ENCODE measurements at regions not wholly inside any gene's neighbourhood (a gene's known extent, or its start where the extent isn't known, plus 50 kb on each side); places are given as distances from the start of the nearest gene placed in this dataset.
"Not testable (repeated sequence)": the region's sequence is repeated elsewhere in the genome, so short reads cannot be mapped to it uniquely, and the experiment has no call there.

DNA sequence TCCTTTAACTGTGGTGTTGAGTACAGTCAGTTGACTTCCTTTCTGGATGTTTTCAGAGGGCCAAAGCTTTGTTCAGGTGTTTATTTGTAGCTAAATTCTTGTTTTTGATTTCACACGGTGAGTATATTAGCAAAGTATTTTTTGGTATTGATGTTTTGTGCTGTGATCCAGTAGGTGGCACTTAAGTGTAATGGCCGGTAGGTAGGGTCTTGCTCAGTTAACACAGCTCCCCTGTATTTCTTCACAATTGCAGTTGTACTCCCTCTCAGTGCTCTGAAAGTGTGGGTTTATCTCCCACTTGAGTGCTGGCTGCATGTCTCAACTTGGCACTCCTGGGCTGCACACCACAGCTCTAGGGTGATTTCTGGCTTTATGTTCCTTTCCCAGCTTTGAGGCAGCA, 339.5 kb downstream of the AEBP2 start:
- DNase-seq, result no peak

GRCh38 chr12:19779395-19780056, 340.2 kb downstream of the AEBP2 start:
- no peak for DNase-seq

DNA sequence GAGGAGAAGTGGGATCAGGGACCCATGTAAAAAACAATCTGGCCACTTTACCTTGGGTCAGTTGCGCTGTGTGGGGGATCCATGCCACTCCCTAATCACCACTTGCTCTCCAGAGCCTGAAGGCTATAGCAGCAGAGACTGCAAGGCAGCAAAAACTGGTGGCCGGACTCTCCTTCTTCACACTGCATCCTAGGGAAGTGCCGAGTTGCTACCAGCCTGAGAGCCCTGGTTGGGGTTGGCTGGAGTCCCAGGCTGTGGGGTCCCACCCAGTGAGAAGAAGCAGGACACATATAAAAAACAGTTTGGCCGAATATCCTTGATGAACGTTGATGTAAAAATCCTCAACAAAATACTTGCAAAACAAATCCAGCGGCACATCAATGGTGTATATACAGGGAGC, 341.2 kb downstream of the AEBP2 start:
- no peak for DNase-seq

DNA sequence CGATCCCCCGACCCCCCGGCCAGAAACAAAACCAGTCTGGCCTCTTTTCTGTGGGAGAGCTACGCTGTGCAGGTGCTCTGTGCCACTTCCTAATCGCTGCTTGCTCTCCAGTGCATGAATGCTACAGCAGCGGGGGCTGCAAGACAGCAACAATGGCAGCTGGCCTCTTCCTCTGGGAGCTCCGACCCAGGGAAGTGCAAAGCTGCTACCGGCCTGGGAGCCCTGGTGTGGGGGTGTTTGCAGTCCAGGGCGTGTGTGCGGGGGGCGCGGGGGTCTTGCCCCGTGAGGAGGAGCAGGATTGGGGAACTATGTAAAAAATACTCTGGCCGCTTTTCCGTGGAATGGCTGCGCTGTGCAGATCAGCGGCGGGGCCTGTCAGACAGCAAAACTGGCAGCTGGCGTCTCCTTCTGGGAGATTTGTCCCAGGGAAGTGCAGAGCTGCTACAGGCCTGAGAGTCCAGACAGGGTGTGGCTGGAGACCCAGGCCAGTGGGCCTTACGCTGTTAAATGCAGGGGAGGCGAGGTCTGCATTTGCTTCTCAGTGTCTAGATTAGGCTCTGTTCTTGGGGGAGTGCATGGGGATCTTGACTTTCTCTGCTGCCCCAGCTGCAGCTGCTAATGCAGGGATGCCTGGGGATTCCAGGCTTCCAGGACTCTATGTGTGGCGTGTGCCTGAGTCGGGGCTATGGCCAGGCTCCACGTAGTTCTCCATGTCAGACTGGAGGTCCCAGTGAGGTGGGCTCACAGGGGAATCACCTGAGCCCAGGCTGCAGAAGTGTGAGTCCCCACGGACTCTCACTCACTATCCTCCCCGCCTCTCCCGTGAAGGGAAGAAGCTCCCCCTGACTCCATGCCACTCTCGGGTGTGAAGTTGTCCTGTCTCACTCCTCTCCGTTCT, 344.5 kb downstream of the AEBP2 start:
- DNase-seq, result no peak

DNA sequence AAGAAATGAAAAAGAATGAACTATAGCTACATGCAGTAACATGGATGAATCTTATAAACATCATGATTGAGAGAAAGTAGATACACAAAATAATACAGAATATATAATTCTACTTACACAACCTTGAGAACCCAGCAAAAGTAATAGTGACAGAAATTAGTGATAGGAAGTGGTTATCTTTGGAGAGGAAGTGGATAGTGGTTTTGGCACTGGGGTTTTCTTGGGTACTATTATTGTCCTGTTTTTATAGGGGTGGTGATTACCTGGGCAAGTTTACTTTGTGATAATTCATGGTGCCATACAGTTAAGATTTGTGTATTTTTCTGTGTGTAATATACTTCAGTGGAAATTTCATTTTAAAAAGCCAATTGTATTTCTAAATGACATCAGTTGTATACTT, 352.7 kb downstream of the AEBP2 start:
- no peak for DNase-seq

GRCh38 chr12:19794116-19794515, 354.8 kb downstream of the AEBP2 start:
- no peak for DNase-seq

DNA sequence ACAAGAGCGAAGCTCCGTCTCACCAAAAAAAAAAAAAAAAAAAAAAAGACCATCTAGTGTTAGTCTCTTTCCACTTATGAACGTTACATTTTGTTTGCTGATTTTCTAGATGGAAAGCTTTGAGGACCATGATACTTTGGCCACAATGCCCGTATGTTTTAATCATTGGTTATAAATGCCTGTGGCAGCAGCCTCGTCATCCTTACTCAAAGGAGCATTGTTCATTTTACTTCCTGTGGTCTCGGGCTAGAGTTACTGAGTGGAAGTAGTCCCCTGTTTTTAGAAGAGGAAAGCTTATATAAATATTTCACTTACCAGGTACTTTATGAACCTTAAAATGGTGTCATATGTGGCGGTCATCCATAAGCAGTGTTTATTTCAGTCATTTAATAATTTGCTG, 359.9 kb downstream of the AEBP2 start:
- DNase-seq, result no peak

DNA sequence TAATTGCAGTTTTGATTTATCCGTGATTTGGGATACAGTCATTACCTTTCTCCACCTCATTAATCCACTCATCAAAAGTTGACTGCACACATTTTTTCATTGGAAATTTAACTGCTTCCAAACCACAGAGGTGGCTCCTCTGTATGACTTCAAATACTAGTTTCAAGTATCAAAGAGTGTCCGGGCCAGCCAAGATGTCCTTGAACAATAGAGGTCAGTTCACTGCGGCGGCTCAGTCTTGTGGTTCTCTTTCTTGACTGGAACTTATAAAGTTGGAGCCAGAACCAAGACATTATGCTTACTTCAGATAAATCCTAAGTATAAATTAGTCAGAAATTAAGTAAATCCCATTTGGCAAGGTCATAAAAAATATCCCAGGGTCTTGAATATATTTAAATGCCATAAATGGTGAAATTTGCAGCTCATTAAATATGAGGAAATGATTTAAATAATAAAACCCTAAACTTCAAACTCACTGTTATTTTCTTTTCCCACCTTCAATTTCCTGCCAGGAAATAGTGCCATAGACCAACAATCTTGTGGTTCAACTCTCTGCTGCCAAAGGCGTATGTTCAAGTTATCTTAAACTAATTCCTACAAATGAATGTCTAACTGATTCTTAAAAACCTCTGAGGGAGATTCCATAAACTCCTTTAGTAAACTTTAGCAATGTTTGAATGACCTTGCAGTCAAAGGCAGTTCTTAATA, 360.8 kb downstream of the AEBP2 start:
- no peak for DNase-seq

- DNase-seq, result no peak
Observed at GRCh38 chr12:19800884-19801283, 361.6 kb downstream of the AEBP2 start.

DNA sequence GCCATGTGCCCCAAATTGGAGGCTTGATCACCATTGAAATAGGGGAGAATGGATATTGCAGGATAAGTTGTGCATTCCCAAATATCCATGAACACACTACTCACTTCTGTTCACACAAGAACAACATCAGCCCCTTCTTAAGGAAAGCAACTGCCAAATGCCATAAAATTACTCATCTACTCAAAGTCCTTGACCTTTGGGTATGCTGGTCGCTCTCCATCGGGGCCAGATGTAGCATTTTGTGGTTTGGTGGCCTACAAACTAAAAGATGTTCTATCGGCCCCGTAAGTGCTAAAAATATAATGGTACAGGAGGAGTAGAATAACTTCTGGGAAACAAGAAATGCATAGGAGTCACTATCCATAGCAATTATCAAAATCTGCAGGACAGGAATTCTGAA, 362.6 kb downstream of the AEBP2 start:
- DNase-seq, result no peak

DNA sequence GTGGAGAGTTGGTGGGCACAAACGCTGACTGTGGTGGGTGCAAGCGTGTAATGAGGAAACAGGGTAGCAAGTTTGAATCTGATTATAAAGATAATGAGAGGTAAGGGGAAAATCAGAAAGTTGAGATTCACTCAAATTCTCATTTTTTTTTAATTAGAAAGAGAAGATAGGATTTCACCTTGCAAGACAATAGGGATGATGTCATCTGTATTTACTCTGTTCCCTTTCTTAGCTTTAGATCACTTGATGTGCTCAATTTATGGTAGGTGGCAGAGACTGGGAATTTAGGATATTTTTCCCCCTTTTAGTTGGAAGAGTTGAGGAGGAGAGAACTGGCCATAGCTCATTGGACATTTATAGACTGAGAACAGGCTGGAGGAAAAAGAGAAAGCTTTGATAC, 363.6 kb downstream of the AEBP2 start:
- DNase-seq, result no peak

- DNase-seq, result no peak
Observed at GRCh38 chr12:19804737-19805136, 365.4 kb downstream of the AEBP2 start.

- no peak for DNase-seq
Observed at GRCh38 chr12:19808371-19808770, 369.1 kb downstream of the AEBP2 start.

GRCh38 chr12:19810213-19810612, 370.9 kb downstream of the AEBP2 start:
- DNase-seq, result no peak

DNA sequence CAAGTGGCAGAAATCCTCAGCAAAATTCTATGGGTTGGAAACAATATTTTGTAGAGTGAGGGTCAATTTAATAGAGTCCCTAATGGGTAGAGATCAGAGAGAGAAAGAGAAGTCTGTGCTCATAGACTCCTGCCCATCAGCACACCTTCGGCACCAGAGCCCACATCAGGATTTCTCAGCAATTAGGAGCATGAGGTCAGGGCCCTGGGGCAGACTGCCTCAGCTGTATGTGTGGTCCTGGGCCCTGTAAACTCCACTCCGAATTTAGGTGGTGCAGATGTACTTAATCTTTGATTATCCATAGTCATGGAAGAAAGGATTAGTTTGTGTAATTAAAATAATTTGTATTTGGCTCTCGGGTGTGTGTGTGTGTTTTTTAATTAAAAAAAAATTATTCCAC, 372.6 kb downstream of the AEBP2 start:
- no peak for DNase-seq

DNA sequence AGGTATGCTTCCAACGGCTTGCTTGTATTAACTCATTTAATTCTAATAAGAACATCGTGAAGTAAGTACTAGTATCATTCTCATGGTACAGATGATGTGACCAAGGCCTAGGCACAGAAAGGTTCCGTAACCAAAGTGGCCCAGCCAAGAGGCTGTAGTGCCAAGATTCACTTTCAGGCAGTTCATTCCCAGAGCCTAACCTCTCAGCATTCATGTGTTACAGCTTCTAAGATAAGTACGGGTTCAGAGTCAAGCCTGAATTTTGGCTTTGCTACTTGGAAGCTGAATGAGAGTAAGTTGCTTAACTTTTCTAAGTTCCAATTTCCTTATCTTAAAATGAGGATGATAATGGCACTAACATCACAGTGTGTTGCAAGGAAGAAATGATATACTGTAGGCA, 379.9 kb downstream of the AEBP2 start:
- DNase-seq, result no peak

- DNase-seq, result no peak
Observed at GRCh38 chr12:19822476-19822875, 383.2 kb downstream of the AEBP2 start.

GRCh38 chr12:19823326-19823725, 384.0 kb downstream of the AEBP2 start:
- not testable (repeated sequence) for DNase-seq

GRCh38 chr12:19826980-19827550, 387.8 kb downstream of the AEBP2 start:
- no peak for DNase-seq

DNA sequence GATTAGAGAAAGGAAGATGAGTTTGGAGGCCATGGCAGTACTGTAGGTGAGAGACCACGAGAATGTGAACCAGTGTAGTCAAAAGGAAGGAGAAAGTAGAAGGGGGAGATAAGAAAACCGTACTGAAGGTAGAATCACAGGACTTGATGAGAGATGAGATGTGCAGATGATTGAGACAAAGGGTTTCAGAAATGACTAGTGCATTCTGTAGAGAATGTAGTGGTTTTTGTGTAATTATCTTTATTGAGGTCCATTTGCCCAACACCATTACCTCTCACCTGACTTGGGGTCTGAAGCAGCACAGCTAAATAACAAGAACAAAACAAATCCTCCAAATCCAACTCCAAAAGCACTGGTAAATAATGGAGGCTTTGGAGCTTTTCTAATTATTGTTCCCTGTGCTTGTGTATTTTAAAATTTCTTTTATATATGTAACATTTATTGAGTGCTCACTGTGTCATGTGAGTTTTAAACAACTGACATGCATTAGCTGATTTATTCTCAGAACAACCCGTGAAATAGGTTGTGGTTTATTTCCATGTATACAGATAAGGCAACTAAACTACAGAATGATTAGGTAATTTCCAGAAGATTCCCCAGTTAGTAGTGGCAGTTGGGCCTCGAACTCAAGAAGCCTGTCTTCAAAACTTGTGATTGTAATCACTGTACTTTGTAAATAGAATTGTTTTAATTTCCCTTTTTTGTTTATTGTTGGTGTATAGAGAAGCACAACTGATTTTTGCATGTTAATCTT, 390.0 kb downstream of the AEBP2 start:
- DNase-seq, result no peak

- DNase-seq, result no peak
Observed at GRCh38 chr12:19830446-19830845, 391.2 kb downstream of the AEBP2 start.

DNA sequence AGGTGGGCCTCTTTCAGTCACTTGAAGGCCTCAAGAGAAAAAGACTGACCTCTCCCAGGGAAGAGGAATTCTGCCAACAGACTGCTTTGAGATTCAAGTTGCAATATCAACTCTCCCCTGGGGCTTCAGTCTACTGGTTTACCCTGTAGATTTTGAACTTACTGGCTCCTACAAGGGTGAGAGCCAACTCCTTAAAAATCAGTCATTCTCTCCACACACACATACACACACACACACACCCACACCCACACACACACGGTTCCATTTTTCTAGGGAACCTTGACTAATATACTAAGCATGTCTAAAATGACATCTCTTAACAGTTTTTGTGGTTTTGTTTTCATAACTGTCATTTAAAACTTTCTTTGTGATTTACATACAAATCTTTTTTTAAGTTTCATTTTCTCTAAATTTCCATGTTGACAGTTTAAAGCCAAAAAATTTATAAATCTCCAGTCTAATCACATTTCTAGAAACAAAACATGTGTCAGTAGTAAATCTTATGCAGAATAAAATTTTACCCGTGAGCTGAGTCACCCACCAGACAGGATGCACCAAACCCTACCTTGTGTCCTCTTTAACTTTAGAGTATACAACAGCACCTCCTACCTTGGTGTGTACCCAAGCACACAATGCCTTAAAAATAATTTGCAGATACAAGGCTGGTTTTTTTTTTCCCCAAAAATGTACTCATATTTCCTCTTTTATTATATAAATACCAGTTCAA, 394.6 kb downstream of the AEBP2 start:
- DNase-seq, result no peak

Measured in SHP77 treated with DMSO at 0.1 percent for 48 hours (cell line).